ENCODE measurements at regions not wholly inside any gene's neighbourhood (a gene's known extent, or its start where the extent isn't known, plus 50 kb on each side); places are given as distances from the start of the nearest gene placed in this dataset.

- no peak overlapping the region for H2AFZ ChIP-seq
- TF ChIP-seq CTCF (IDR thresholded peaks at IDR 0.05) = no peak
- no peak overlapping the region for H3K4me2 ChIP-seq (ENCODE audit: low read length)
- H3K9me3 ChIP-seq (ENCODE audit: control insufficient read depth, low read length) = no peaks in the 10 kb centered on the region
- H3K36me3 ChIP-seq (ENCODE audit: control insufficient read depth, insufficient read depth, low read length) = no peaks in the 10 kb centered on the region
- H3K27me3 ChIP-seq (ENCODE audit: control insufficient read depth, insufficient read depth, low read length) = no peaks in the 10 kb centered on the region
- no peaks in the 10 kb centered on the region for H3K4me1 ChIP-seq
- H3K79me2 ChIP-seq = no peaks in the 10 kb centered on the region
- no peak overlapping the region for H3K4me3 ChIP-seq (ENCODE audit: low read depth, low read length)
- H3K27ac ChIP-seq = no peak overlapping the region
- no peak overlapping the region for H3K9ac ChIP-seq
Measured at GRCh38 chr14:97523936-97524335, 726.8 kb downstream of the VRK1 start.

- Histone ChIP-seq H3K27ac (no peak overlapping the region), H3K4me2 (ENCODE audit: low read length) (no peak overlapping the region), H2AFZ (no peak overlapping the region), H3K4me3 (ENCODE audit: low read depth, low read length) (no peak overlapping the region), H3K36me3 (ENCODE audit: control insufficient read depth, insufficient read depth, low read length) (no peaks in the 10 kb centered on the region), H3K79me2 (no peaks in the 10 kb centered on the region), H3K4me1 (no peaks in the 10 kb centered on the region), H3K27me3 (ENCODE audit: control insufficient read depth, insufficient read depth, low read length) (no peaks in the 10 kb centered on the region), H3K9ac (no peak overlapping the region), H3K9me3 (ENCODE audit: control insufficient read depth, low read length) (no peaks in the 10 kb centered on the region)
- no peak for TF ChIP-seq CTCF (IDR thresholded peaks at IDR 0.05)
Measured at GRCh38 chr14:97524589-97525319, 727.6 kb downstream of the VRK1 start.

- Histone ChIP-seq H2AFZ (no peak overlapping the region), H3K36me3 (ENCODE audit: control insufficient read depth, insufficient read depth, low read length) (no peaks in the 10 kb centered on the region)
- TF ChIP-seq CTCF (IDR thresholded peaks at IDR 0.05) = no peak
Measured at GRCh38 chr14:97527993-97528392, 730.8 kb downstream of the VRK1 start.

DNA sequence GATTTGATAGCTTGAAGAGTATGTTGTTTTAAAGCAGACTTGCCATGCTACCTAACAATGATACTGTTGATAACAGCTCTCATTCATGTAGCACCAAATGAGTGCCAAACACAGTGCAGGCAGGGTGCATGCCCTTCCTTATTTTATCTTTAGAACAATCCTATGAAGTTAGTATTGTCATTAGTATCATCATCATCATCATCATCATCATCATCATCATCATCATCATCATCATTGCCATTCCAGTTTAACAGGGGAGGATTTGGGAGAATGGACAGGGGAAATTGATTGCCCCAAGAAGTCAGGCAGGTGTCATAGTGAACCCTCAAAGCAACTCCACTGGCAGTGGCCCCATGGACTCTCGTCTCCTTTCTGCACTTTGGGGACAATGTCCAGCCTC lies 734.9 kb downstream of the VRK1 start:
- no peak overlapping the region for H3K4me2 ChIP-seq (ENCODE audit: low read length)
- no peaks in the 10 kb centered on the region for H3K9me3 ChIP-seq (ENCODE audit: control insufficient read depth, low read length)
- H3K4me3 ChIP-seq (ENCODE audit: low read depth, low read length) = no peak overlapping the region
- no peak overlapping the region for H3K27ac ChIP-seq
- no peak for TF ChIP-seq CTCF (IDR thresholded peaks at IDR 0.05)
- no peaks in the 10 kb centered on the region for H3K27me3 ChIP-seq (ENCODE audit: control insufficient read depth, insufficient read depth, low read length)
- H3K79me2 ChIP-seq = no peaks in the 10 kb centered on the region
- H3K9ac ChIP-seq = no peak overlapping the region
- H3K36me3 ChIP-seq (ENCODE audit: control insufficient read depth, insufficient read depth, low read length) = no peaks in the 10 kb centered on the region
- no peaks in the 10 kb centered on the region for H3K4me1 ChIP-seq
- H2AFZ ChIP-seq = no peak overlapping the region

More at GRCh38 chr14:97527993-97528392, 730.8 kb downstream of the VRK1 start:
- Histone ChIP-seq H3K27ac (no peak overlapping the region), H3K79me2 (no peaks in the 10 kb centered on the region), H3K4me1 (no peaks in the 10 kb centered on the region), H3K4me2 (ENCODE audit: low read length) (no peak overlapping the region), H3K9me3 (ENCODE audit: control insufficient read depth, low read length) (no peaks in the 10 kb centered on the region), H3K27me3 (ENCODE audit: control insufficient read depth, insufficient read depth, low read length) (no peaks in the 10 kb centered on the region), H3K9ac (no peak overlapping the region), H3K4me3 (ENCODE audit: low read depth, low read length) (no peak overlapping the region)

DNA sequence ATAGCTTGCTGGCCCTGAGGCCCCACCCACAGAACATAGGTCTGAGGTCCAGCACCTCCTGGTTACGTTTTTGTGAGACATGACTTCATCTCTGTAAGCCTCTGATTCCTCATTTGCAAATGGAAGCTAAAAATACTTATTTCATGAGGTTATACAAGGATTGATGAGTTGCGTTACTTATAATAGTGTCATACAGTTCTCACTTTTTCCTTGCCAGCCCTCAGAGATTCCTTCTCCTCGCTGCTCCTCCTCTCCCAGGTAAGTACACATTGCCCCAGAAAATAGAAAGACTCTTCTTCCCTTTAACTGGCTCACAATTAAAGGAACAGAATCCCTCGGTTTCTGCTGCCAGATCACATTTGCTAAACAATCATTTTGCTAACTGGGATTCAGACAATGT lies 739.2 kb downstream of the VRK1 start:
- H3K4me2 ChIP-seq (ENCODE audit: low read length) = no peak overlapping the region
- H3K36me3 ChIP-seq (ENCODE audit: control insufficient read depth, insufficient read depth, low read length) = no peaks in the 10 kb centered on the region
- H3K4me3 ChIP-seq (ENCODE audit: low read depth, low read length) = no peak overlapping the region
- H2AFZ ChIP-seq = no peak overlapping the region
- no peaks in the 10 kb centered on the region for H3K4me1 ChIP-seq
- H3K9ac ChIP-seq = no peak overlapping the region
- H3K79me2 ChIP-seq = no peaks in the 10 kb centered on the region
- no peak for TF ChIP-seq CTCF (IDR thresholded peaks at IDR 0.05)
- H3K9me3 ChIP-seq (ENCODE audit: control insufficient read depth, low read length) = no peaks in the 10 kb centered on the region
- no peaks in the 10 kb centered on the region for H3K27me3 ChIP-seq (ENCODE audit: control insufficient read depth, insufficient read depth, low read length)
- H3K27ac ChIP-seq = no peak overlapping the region
